ENCODE measurements at regions not wholly inside any gene's neighbourhood (a gene's known extent, or its start where the extent isn't known, plus 50 kb on each side); places are given as distances from the start of the nearest gene placed in this dataset.

- intact Hi-C loops (cut with micrococcal nuclease): no loop called here
- 0 out of 2 replicates have a peak, but pooled peaks cover 3% of the 10 kb centered on the region for H3K4me1 ChIP-seq (ENCODE audit: insufficient read depth, low read length)
- H3K36me3 ChIP-seq (ENCODE audit: low read depth, low read length): no peaks in the 10 kb centered on the region
- no peak overlapping the region for H3K27ac ChIP-seq (ENCODE audit: low read length)
- no peak for ATAC-seq
- BruUV-seq (replicated peaks): no TSS peak
- H3K4me2 ChIP-seq (ENCODE audit: low read length): no peak overlapping the region
- no peak overlapping the region for H3K9ac ChIP-seq (ENCODE audit: low read length)
- ChIA-PET CTCF (no interaction called here), POLR2A (ENCODE audit: unreplicated experiment) (no interaction called here)
- no peaks in the 10 kb centered on the region for H3K79me2 ChIP-seq (ENCODE audit: low read length)
- no peaks in the 10 kb centered on the region for H4K20me1 ChIP-seq (ENCODE audit: low read length)
- no peaks in the 10 kb centered on the region for H3K9me2 ChIP-seq (replicated peaks; ENCODE audit: low read length)
- no peaks in the 10 kb centered on the region for H3K9me3 ChIP-seq (ENCODE audit: low read length)
- no peak for DNase-seq
- H2AFZ ChIP-seq (ENCODE audit: low read length): no peak overlapping the region
- no peak overlapping the region for H3K4me3 ChIP-seq (ENCODE audit: low read length)
- no peaks in the 10 kb centered on the region for H3F3A ChIP-seq (ENCODE audit: low read length, unreplicated experiment)
- TF ChIP-seq CTCF (conservative IDR thresholded peaks at IDR 0.05; ENCODE audit: low read depth, low read length): no peak
- no peak for TF ChIP-seq EZH2phosphoT487 (IDR thresholded peaks at IDR 0.05; ENCODE audit: borderline replicate concordance, low read length)
- TF ChIP-seq EZH2 (IDR thresholded peaks at IDR 0.05; ENCODE audit: low read length, unreplicated experiment): no peak
- no peaks in the 10 kb centered on the region for H3K27me3 ChIP-seq (ENCODE audit: low read length)
These were observed 283.7 kb downstream of the SKAP2 start for GRCh38 chr7:26580711-26581110.

DNA sequence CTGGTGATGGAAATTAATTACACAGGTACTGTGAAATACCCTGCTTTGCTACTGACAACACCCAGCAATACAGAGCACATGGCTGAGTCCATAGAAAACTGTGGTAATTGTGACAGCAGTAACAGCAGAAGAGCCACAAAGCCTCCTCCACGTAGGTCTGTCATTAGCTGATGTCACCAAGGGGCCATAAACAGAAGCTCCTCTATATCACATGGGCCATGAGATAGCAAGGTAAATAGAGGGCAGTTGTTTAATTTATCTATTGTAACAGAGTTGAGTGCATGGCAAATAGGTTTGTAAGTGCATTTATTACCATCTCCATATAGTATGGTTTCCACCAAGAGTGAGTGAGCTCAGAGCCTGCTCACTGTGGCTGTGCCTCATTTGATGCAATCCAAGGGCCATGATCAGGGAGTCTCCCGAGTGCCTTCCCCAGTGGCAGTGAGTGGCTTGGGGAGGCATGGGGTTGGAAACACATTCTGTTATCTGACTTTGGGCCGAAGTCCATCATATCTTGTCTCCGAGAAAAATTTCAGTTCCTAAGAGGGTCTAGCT lies 281.2 kb downstream of the SKAP2 start:
- Histone ChIP-seq H3F3A (ENCODE audit: low read length, unreplicated experiment) (no peaks in the 10 kb centered on the region), H3K9ac (ENCODE audit: low read length) (no peak overlapping the region), H3K36me3 (ENCODE audit: low read depth, low read length) (no peaks in the 10 kb centered on the region), H3K79me2 (ENCODE audit: low read length) (no peaks in the 10 kb centered on the region), H3K4me2 (ENCODE audit: low read length) (no peak overlapping the region), H3K9me3 (ENCODE audit: low read length) (no peaks in the 10 kb centered on the region), H2AFZ (ENCODE audit: low read length) (no peak overlapping the region), H3K27ac (ENCODE audit: low read length) (no peak overlapping the region), H3K4me3 (ENCODE audit: low read length) (no peak overlapping the region), H3K27me3 (ENCODE audit: low read length) (no peaks in the 10 kb centered on the region), H4K20me1 (ENCODE audit: low read length) (no peaks in the 10 kb centered on the region), H3K4me1 (ENCODE audit: insufficient read depth, low read length) (0 out of 2 replicates have a peak, but pooled peaks cover 3% of the 10 kb centered on the region), H3K9me2 (replicated peaks; ENCODE audit: low read length) (no peaks in the 10 kb centered on the region)
- DNase-seq (no peak), ATAC-seq (no peak)
- no peak for TF ChIP-seq EZH2 (IDR thresholded peaks at IDR 0.05; ENCODE audit: low read length, unreplicated experiment)
- no TSS peak for BruUV-seq (replicated peaks)
- intact Hi-C loops (cut with micrococcal nuclease): no loop called here
- ChIA-PET CTCF (no interaction called here), POLR2A (ENCODE audit: unreplicated experiment) (no interaction called here)

- H3K9me2 ChIP-seq (replicated peaks; ENCODE audit: low read length): no peaks in the 10 kb centered on the region
- no peaks in the 10 kb centered on the region for H3K9me3 ChIP-seq (ENCODE audit: low read length)
- no peaks in the 10 kb centered on the region for H3K79me2 ChIP-seq (ENCODE audit: low read length)
- H3K27me3 ChIP-seq (ENCODE audit: low read length): no peaks in the 10 kb centered on the region
- H3F3A ChIP-seq (ENCODE audit: low read length, unreplicated experiment): no peaks in the 10 kb centered on the region
- ATAC-seq (no peak), DNase-seq (no peak)
- H3K4me2 ChIP-seq (ENCODE audit: low read length): no peak overlapping the region
- TF ChIP-seq CTCF (conservative IDR thresholded peaks at IDR 0.05; ENCODE audit: low read depth, low read length) (no peak), EZH2phosphoT487 (IDR thresholded peaks at IDR 0.05; ENCODE audit: borderline replicate concordance, low read length) (no peak), EZH2 (IDR thresholded peaks at IDR 0.05; ENCODE audit: low read length, unreplicated experiment) (no peak)
- ChIA-PET CTCF (interaction anchor here (0.6 to 1.0 kb wide), 3 partner anchors 215 to 717 kb away, joined by 3 to 15 read pairs (median 7); no protein-coding TSS in a partner anchor), POLR2A (ENCODE audit: unreplicated experiment) (no interaction called here)
- intact Hi-C loops (cut with micrococcal nuclease): loop anchor here (2.0 kb wide), 1 partner anchor 24 kb away; no protein-coding TSS in a partner anchor
- no peak overlapping the region for H2AFZ ChIP-seq (ENCODE audit: low read length)
- H3K27ac ChIP-seq (ENCODE audit: low read length): no peak overlapping the region
- H3K4me1 ChIP-seq (ENCODE audit: insufficient read depth, low read length): 0 out of 2 replicates have a peak, but pooled peaks cover 3% of the 10 kb centered on the region
- H3K9ac ChIP-seq (ENCODE audit: low read length): no peak overlapping the region
- H3K36me3 ChIP-seq (ENCODE audit: low read depth, low read length): no peaks in the 10 kb centered on the region
- no peaks in the 10 kb centered on the region for H4K20me1 ChIP-seq (ENCODE audit: low read length)
- no TSS peak for BruUV-seq (replicated peaks)
- no peak overlapping the region for H3K4me3 ChIP-seq (ENCODE audit: low read length)
These were observed 280.1 kb downstream of the SKAP2 start for GRCh38 chr7:26584326-26584725.

Measured in PC-3 (cell line).